ENCODE measurements at regions not wholly inside any gene's neighbourhood (a gene's known extent, or its start where the extent isn't known, plus 50 kb on each side); places are given as distances from the start of the nearest gene placed in this dataset.

DNA sequence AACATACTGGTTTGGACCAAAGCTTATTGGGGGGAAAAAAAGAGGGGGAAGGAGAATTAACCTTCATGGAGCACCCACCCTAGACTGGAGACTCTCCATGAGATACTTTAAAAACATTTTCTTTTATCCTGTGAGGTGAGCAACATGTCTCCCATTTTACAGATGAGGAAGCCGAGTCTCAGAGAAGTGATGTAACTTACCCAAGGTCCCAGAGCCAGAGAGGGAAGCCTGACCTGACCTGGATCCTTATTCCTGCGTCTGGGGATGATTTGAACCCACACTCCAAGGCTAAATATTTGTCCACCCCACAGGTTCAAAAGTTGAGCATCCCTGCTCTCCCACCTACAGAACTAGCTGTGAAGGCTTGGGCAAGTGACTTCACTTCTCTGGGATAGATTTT lies 137.9 kb upstream of the JUN start:
- peaks cover 0 to 17% (median 15%) of the 10 kb centered on the region in 4 donors for H3K4me1 ChIP-seq

DNA sequence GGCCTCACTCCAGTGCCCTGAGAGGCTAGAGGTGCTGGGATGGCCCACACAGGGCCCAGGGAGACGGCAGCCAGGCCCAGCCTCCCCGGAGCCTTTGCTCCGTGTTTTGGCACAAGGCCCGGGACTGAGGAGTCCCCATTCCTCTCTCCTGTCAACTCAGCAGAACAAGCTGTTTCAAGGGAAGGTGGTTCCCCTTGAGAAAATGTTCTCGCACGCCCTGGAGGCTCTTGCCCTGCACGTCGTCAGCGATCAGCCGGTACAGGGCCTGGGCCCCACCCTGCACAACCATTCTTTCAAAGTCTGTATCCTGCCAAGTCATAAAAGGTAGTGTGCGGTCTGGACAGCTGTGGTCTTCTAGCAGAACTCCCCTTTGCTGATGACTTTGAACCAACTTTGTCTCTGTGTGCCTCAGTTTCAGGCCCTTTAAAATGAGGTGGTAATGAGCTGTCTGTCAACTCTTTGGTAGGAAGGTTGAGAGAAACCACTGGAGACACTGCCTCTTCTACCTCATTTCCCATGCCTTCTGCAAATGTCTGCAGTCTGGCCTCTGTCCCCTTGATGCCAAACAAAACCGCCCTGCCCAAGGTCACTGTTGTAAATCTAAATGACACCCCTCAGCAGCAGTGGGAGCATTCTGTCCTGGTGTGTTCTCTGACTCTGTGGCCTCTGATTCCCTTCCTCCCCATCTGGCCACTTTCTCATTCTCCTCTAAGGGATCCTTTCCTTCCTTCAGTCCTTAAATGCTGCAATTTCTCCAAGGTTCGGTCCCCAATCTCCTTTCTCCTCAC lies 138.6 kb upstream of the JUN start:
- TF ChIP-seq, protein P1, sequence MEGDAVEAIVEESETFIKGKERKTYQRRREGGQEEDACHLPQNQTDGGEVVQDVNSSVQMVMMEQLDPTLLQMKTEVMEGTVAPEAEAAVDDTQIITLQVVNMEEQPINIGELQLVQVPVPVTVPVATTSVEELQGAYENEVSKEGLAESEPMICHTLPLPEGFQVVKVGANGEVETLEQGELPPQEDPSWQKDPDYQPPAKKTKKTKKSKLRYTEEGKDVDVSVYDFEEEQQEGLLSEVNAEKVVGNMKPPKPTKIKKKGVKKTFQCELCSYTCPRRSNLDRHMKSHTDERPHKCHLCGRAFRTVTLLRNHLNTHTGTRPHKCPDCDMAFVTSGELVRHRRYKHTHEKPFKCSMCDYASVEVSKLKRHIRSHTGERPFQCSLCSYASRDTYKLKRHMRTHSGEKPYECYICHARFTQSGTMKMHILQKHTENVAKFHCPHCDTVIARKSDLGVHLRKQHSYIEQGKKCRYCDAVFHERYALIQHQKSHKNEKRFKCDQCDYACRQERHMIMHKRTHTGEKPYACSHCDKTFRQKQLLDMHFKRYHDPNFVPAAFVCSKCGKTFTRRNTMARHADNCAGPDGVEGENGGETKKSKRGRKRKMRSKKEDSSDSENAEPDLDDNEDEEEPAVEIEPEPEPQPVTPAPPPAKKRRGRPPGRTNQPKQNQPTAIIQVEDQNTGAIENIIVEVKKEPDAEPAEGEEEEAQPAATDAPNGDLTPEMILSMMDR (IDR thresholded peaks at IDR 0.05): no peak
- TF ChIP-seq EP300 (IDR thresholded peaks at IDR 0.05) (peak in 3 of 4 donors; percentile 20 to 92 (median 90)), POLR2AphosphoS5 (IDR thresholded peaks at IDR 0.05) (peak; percentile 48 to 81 (median 74)), POLR2A (IDR thresholded peaks at IDR 0.05) (no peak)
- Histone ChIP-seq H3K9me3 (no peaks in the 10 kb centered on the region), H3K36me3 (no peaks in the 10 kb centered on the region), H3K4me1 (peaks cover 0 to 17% (median 15%) of the 10 kb centered on the region in 4 donors), H3K27me3 (no peaks in the 10 kb centered on the region), H3K4me3 (no peak overlapping the region), H3K27ac (peak overlapping the region; percentile 35 to 73 (median 52))
- 5 to 28% methylated on average over 13 of the region's 13 CpGs for WGBS, 2 donors
- intact Hi-C loops (cut with DNase I): no loop called here
- DNase-seq: peak; percentile 91

More for the DNA sequence above, 137.9 kb upstream of the JUN start:
- intact Hi-C loops (cut with DNase I): no loop called here
- H3K27me3 ChIP-seq: no peaks in the 10 kb centered on the region
- no peak overlapping the region for H3K4me3 ChIP-seq
- H3K27ac ChIP-seq: peak overlapping the region; percentile 35 to 73 (median 52)
- TF ChIP-seq, protein P1 (IDR thresholded peaks at IDR 0.05): no peak
- no peak for TF ChIP-seq EP300 (IDR thresholded peaks at IDR 0.05)
- no peak for TF ChIP-seq POLR2AphosphoS5 (IDR thresholded peaks at IDR 0.05)
- TF ChIP-seq POLR2A (IDR thresholded peaks at IDR 0.05): no peak
- DNase-seq: no peak
- no peaks in the 10 kb centered on the region for H3K9me3 ChIP-seq
- no peaks in the 10 kb centered on the region for H3K36me3 ChIP-seq
- whole genome bisulfite sequencing, 2 donors: 88 to 91% methylated on average over 2 of the region's 2 CpGs

DNA sequence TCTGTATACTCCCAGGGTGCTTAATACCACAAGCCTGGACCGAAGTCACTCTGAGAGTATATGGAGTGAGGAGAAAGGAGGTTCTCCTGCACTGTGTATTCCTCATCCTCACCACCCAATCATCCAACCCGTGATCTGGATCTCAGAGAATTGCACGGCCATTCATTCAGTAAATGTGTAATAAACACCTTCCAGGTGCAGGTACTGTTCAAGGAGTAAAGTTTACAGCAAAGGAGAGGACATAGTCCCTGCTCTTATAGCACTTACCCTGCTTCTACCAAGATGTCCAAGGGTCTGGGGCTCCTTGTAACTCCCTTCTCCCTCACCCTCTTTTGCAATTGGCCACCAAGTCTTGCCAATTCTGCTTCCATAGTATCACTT lies 139.2 kb upstream of the JUN start:
- WGBS, 2 donors: 23 to 71% methylated on average over 3 of the region's 3 CpGs
- no peaks in the 10 kb centered on the region for H3K36me3 ChIP-seq

DNA sequence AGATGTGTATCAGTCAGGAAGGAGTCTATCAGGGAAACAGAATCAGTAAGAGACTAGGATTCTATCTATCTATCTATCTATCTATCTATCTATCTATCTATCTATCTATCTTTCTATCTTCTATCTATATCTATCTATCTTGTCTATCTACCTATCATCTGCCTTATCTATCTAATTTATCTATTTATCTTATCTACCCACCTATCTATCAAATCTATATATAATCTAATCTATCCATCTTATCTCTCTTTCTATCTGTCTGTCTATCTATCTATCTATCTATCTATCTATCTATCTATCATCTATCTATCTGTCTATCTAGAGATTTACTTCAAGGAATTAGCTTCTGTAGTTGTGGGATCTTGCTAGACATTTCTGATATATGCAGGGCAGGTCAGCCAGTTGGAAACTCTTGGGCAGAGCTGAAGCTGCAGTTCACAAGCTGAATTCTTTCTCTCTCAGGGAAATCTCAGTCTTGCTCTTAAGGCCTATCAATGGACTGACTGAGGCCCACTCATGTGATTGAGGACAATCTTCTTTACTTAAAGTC lies 140.2 kb upstream of the JUN start:
- Histone ChIP-seq H3K4me3 (no peak overlapping the region), H3K27ac (no peak overlapping the region), H3K36me3 (no peaks in the 10 kb centered on the region), H3K4me1 (peaks cover 0 to 17% (median 15%) of the 10 kb centered on the region in 4 donors), H3K9me3 (no peaks in the 10 kb centered on the region), H3K27me3 (no peaks in the 10 kb centered on the region)
- no peak for TF ChIP-seq EP300 (IDR thresholded peaks at IDR 0.05)
- no peak for TF ChIP-seq POLR2AphosphoS5 (IDR thresholded peaks at IDR 0.05)
- TF ChIP-seq, protein P1 (IDR thresholded peaks at IDR 0.05): no peak
- TF ChIP-seq POLR2A (IDR thresholded peaks at IDR 0.05): no peak
- intact Hi-C loops (cut with DNase I): no loop called here
- DNase-seq: no peak

More for the DNA sequence above, 139.2 kb upstream of the JUN start:
- peak overlapping the region in 3 of 4 donors; percentile 36 to 73 (median 68) for H3K27ac ChIP-seq
- no peaks in the 10 kb centered on the region for H3K9me3 ChIP-seq
- no peak for DNase-seq
- no peak overlapping the region for H3K4me3 ChIP-seq
- no peaks in the 10 kb centered on the region for H3K27me3 ChIP-seq
- H3K4me1 ChIP-seq: peaks cover 0 to 17% (median 15%) of the 10 kb centered on the region in 4 donors
- TF ChIP-seq POLR2AphosphoS5 (IDR thresholded peaks at IDR 0.05) (no peak), POLR2A (IDR thresholded peaks at IDR 0.05) (no peak), EP300 (IDR thresholded peaks at IDR 0.05) (no peak)
- TF ChIP-seq, protein P1 (IDR thresholded peaks at IDR 0.05): no peak
- intact Hi-C loops (cut with DNase I): no loop called here

Measured in sigmoid colon (tissue), 6 donors.